Keratinocyte (primary cell): ENCODE measurements at regions not wholly inside any gene's neighbourhood (a gene's known extent, or its start where the extent isn't known, plus 50 kb on each side); places are given as distances from the start of the nearest gene placed in this dataset.

Experiments
- EZH2 ChIP-seq: IDR thresholded peaks from one replicate; pipeline ENCODE4 v1.6.1; 2012; ENCODE audit warnings: inconsistent platforms, mild to moderate bottlenecking, low read length, moderate library complexity
- TF ChIP-seq, protein P1 (sequence below), 3 experiments: IDR thresholded peaks in 1 of 3; conservative IDR thresholded peaks in 1 of 3; optimal IDR thresholded peaks in 1 of 3; 2 replicates in 2 of 3; 3 replicates in 1 of 3; pipeline versions ENCODE3 to v1.5.1; 2011; ENCODE audit warnings: low read length in 3 of 3, mild to moderate bottlenecking in 3 of 3, moderate library complexity in 2 of 3, control low read depth in 1 of 3, inconsistent platforms in 1 of 3; ENCODE audit not compliant: insufficient read depth in 2 of 3; ENCODE audit errors: extremely low read depth in 1 of 3

GRCh38 chr6:74557236-74557635 is 648.6 kb downstream of the COL12A1 start:
- TF ChIP-seq, protein P1, sequence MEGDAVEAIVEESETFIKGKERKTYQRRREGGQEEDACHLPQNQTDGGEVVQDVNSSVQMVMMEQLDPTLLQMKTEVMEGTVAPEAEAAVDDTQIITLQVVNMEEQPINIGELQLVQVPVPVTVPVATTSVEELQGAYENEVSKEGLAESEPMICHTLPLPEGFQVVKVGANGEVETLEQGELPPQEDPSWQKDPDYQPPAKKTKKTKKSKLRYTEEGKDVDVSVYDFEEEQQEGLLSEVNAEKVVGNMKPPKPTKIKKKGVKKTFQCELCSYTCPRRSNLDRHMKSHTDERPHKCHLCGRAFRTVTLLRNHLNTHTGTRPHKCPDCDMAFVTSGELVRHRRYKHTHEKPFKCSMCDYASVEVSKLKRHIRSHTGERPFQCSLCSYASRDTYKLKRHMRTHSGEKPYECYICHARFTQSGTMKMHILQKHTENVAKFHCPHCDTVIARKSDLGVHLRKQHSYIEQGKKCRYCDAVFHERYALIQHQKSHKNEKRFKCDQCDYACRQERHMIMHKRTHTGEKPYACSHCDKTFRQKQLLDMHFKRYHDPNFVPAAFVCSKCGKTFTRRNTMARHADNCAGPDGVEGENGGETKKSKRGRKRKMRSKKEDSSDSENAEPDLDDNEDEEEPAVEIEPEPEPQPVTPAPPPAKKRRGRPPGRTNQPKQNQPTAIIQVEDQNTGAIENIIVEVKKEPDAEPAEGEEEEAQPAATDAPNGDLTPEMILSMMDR (optimal IDR thresholded peaks at IDR 0.05 in 1 of 3, IDR thresholded peaks at IDR 0.05 in 1 of 3, conservative IDR thresholded peaks at IDR 0.05 in 1 of 3; ENCODE audit: extremely low read depth in 1 of 3, insufficient read depth in 2 of 3, low read length in 3 of 3) = no peak
- no peak for TF ChIP-seq EZH2
